C4-2B (cell line): ENCODE measurements at regions not wholly inside any gene's neighbourhood (a gene's known extent, or its start where the extent isn't known, plus 50 kb on each side); places are given as distances from the start of the nearest gene placed in this dataset.

ENCODE experiments used
- CTCF ChIP-seq: fragments of 450-650 bp; conservative IDR thresholded peaks from 2 replicates; pipeline ENCODE4 v1.5.1; 2017; ENCODE audit warnings: mild to moderate bottlenecking
- ZFX ChIP-seq: fragments of 450-650 bp; IDR thresholded peaks from 2 replicates; pipeline ENCODE4 v1.6.1; 2017

- TF ChIP-seq CTCF = no peak
- no peak for TF ChIP-seq ZFX
Observed at GRCh38 chrX:40237731-40238178, 140.0 kb upstream of the BCOR start.
